ENCODE measurements at regions not wholly inside any gene's neighbourhood (a gene's known extent, or its start where the extent isn't known, plus 50 kb on each side); places are given as distances from the start of the nearest gene placed in this dataset.
"Not testable (repeated sequence)": the region's sequence is repeated elsewhere in the genome, so short reads cannot be mapped to it uniquely, and the experiment has no call there.

- DNase-seq (ENCODE audit: low read depth in 4 of 4, low spot score in 1 of 4): no peak
Measured at GRCh38 chr21:25170681-25171080, 436.6 kb downstream of the MRPL39 start.

DNA sequence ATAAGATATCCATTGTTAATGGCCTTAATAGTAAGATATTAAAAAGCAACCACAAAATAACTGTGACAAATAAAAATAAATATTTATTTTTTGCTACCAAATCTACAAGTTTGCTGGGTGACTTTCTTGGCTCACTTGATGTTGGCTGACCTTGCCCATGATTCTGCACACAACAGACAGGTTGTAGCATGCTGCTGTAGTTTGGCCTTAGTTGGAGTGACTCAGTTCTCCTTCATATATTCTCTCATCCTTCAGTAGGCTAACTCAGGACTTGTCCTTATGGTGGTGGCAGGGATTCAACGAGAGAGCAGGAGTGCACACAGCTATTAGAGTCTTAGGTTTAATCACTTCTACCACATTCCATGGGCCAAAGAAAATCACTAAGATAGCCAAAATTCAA, 437.9 kb downstream of the MRPL39 start:
- no peak for DNase-seq (ENCODE audit: low read depth in 4 of 4, low spot score in 1 of 4)

- DNase-seq (ENCODE audit: low read depth in 4 of 4, low spot score in 1 of 4): not testable (repeated sequence)
Measured at GRCh38 chr21:25166904-25167303, 440.4 kb downstream of the MRPL39 start.

DNA sequence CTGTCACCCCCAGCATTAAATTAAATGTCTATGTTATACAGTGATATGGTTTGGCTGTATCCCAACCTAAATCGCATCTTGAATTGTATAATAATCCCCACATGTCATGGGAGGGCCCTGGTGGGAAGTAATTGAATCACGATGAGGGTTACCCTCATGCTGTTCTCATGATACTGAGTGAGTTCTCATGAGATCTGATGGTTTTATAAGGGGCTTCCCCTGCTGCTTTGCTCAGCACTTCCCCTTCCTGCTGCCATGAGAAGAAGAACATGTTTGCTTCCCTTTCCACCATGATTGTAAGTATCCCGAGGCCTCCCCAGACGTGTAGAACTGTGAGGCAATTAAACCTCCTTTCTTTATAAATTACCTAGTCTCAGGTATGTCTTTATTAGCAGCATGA, 445.7 kb downstream of the MRPL39 start:
- DNase-seq (ENCODE audit: low read depth in 4 of 4, low spot score in 1 of 4): no peak

- not testable (repeated sequence) for DNase-seq (ENCODE audit: low read depth in 4 of 4, low spot score in 1 of 4)
Measured at GRCh38 chr21:25155020-25155419, 452.3 kb downstream of the MRPL39 start.

DNA sequence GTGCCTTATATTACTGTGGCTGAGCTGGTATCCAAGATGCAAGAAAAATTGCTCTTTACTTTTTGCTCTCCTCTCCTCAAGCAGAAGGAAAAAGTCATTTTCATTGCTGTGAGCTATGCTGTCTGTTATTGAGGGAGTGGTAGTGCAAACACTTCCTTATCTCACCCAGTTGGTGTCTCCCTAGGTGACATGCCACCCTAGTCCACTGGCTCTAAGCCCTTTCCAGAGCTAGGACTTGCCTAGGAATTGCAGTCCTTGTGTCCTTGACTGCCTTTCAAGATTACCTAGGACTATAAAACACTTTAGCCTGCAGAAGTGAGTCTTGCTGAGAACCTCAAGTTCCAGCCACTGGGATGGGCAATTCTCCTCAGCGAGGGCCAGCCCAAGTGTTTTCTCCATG, 458.3 kb downstream of the MRPL39 start:
- DNase-seq (ENCODE audit: low read depth in 4 of 4, low spot score in 1 of 4): no peak

GRCh38 chr21:25139414-25139813, 467.9 kb downstream of the MRPL39 start:
- DNase-seq (ENCODE audit: low read depth in 4 of 4, low spot score in 1 of 4): no peak

DNA sequence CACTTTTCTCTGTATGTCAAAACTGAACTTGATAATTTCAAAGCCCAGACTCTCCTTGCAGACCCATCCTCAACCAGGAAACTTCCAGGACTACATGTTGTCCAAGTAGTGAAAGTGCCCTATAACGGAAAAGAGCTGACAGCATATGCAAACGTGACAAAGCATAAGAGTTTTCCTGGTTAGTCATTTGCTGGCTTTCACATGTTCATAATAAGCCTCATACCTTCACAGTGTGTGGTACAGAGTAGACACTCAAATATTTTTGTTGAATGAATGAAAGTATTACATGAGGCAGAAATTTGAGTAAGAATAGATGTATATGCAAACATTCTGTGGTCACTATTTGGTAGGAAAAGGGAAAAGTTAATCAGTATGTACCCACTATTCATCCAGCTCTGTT, 473.3 kb downstream of the MRPL39 start:
- no peak for DNase-seq (ENCODE audit: low read depth in 4 of 4, low spot score in 1 of 4)

DNA sequence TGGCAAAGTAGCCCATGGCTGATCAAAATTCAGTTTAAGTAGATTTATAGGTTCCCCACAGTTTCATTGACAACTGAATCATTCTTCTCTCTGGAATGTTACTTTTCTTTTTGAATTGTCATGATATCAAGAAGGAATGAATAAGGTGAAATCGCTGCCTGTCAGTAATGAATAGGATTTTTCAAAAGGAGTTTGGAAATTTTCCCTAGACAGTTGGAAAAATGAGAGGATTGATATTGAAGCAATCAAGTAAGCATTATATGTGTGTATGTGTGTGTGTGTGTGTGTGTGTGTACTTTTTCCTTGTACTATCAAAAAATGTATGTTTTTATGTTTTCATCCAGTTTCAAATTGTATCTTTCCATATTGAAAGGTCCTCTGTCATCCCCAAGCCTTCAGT, 479.5 kb downstream of the MRPL39 start:
- no peak for DNase-seq (ENCODE audit: low read depth in 4 of 4, low spot score in 1 of 4)

DNA sequence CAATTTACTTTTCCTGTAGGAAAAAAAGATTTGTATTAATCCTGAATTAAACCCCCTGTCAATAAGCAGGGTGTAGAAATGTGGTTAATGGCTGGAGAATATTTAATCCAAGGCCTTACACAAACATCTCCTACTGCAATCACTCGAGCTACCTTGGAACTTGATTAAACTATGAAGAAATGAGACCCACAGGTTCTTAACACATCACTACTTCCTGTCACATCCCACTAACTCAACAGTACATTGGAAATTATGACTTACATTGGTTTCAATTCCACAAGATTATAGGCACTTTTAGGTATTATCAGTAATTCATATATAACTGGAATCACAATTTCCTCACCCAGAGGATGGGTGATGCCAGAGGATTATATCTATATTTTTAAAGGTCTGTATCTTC, 480.3 kb downstream of the MRPL39 start:
- no peak for DNase-seq (ENCODE audit: low read depth in 4 of 4, low spot score in 1 of 4)

GRCh38 chr21:25126564-25126963, 480.7 kb downstream of the MRPL39 start:
- no peak for DNase-seq (ENCODE audit: low read depth in 4 of 4, low spot score in 1 of 4)

GRCh38 chr21:25118648-25119047, 488.6 kb downstream of the MRPL39 start:
- no peak for DNase-seq (ENCODE audit: low read depth in 4 of 4, low spot score in 1 of 4)

DNA sequence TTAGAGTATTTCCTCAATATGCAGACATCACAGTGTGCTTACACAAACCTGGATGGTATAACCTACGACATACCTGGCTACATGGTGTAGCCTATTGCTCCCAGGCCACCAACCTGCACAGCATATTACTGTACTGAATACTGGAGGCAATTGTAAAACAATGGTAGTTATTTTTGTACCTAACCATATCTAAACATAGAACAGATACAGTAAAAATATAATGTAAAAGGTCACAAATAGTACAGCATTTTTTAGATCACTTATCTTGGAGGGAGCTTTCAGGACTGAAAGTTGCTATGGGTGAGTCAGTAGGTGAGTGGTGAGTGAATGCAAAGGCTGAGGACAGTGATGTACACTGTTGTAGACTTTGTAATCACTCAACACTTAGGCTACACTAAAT, 492.3 kb downstream of the MRPL39 start:
- no peak for DNase-seq (ENCODE audit: low read depth in 4 of 4, low spot score in 1 of 4)

GRCh38 chr21:25107708-25108107, 499.6 kb downstream of the MRPL39 start:
- no peak for DNase-seq (ENCODE audit: low read depth in 4 of 4, low spot score in 1 of 4)

- DNase-seq (ENCODE audit: low read depth in 4 of 4, low spot score in 1 of 4): no peak
Measured at GRCh38 chr21:25103500-25104207, 503.6 kb downstream of the MRPL39 start.

DNA sequence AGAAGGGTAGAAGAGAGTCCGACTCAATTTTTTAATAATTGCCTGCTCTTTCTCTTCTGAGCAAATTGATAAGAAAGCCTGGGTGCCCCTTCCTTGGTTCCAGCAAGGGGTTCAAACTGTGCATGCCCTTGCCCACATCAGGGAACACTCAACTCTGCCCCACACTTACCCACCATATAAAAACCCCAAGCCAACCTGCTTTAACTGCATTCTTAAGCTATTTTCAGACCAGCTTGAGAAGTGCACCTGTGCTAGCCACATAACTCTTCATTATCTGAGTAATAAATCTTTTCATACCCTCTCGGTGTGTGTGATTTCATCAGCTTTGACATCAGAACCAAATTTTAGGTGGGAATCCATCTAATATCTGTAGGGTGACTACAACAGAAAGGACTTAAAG, 509.6 kb downstream of the MRPL39 start:
- DNase-seq (ENCODE audit: low read depth in 4 of 4, low spot score in 1 of 4): no peak

DNA sequence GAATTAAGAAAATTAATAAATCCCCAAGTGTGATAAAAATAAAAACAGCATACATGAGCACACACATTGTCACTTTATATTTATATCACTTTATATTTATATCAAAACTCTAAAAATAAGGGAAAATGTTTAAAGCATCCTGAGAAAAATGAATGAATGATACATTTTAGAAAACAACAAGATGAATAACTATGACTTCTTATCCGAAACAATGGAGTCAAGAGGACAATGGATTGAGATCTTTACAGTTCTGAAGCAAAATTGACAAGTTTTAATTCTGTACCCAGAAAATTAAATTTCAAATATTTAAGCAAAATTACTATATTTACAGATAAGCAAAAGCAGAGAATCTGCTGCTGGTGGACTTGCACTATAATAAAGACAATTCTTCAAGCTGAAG, 512.6 kb downstream of the MRPL39 start:
- no peak for DNase-seq (ENCODE audit: low read depth in 4 of 4, low spot score in 1 of 4)

DNA sequence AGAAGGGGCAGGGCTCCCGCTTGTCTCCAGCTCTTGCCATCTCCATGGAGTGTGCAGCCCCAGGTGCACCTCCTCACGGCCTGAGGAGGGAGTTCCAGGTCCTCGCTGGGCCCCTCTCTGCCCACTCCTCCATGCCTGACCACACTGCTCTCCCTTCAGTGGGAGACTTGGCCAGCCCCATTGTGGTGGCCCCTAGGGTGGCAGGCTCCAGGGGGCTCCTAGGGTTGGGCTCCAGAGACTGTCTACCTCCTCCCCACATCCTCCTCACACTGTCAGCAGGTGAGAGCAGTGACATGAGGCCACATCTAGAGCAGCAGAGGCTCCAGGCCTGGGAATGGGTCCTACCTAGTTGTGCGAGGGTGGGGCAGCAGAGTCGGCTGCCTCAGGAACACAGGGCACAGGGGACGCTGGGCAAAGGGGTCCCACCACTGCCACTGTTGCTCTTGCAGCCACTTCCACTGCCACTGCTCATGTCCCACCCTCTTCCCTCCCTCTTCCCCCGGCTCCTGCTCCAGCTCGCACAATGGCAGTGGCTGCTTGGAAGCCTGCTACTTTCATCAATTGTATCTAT, 514.8 kb downstream of the MRPL39 start:
- no peak for DNase-seq (ENCODE audit: low read depth in 4 of 4, low spot score in 1 of 4)

DNA sequence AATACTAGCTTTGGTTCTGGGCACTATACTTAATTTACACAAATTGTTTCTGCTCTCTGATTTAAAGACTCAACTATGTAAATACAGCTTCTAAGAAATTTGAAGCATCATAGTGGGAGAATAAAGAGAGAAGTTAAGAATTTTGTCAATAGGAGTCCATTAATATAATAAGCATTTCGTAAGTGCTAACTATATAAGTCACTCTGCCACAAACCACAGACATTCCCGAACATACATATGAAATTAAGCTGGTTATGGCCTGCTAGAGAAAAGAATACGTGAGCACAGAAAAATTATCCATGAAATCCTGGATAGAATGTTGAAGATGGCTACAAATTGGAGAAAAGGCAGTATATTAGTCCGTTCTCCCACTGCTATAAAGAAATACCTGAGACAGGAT, 526.2 kb downstream of the MRPL39 start:
- no peak for DNase-seq (ENCODE audit: low read depth in 4 of 4, low spot score in 1 of 4)

- no peak for DNase-seq (ENCODE audit: low read depth in 4 of 4, low spot score in 1 of 4)
Measured at GRCh38 chr21:25080661-25081060, 526.6 kb downstream of the MRPL39 start.

DNA sequence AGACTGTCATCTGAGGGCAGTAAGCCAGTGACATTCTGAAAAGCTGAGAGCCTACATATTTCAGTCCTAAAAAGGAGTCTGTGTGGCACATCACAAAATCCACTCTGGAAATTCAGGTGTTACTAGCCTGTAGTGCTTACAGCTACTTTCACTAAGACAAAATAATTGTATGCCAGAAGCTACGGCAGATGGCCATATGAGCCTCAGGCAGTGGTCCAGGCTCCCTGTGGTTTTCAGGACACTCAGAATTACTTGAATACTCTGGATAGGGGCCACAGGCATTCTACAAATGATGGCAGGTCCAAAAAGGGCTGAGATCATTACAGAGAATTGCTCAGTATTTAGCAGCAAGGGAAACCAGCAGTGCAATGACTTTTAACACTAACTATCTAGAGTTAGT, 527.1 kb downstream of the MRPL39 start:
- no peak for DNase-seq (ENCODE audit: low read depth in 4 of 4, low spot score in 1 of 4)

- no peak for DNase-seq (ENCODE audit: low read depth in 4 of 4, low spot score in 1 of 4)
Measured at GRCh38 chr21:25079053-25079452, 528.2 kb downstream of the MRPL39 start.

DNA sequence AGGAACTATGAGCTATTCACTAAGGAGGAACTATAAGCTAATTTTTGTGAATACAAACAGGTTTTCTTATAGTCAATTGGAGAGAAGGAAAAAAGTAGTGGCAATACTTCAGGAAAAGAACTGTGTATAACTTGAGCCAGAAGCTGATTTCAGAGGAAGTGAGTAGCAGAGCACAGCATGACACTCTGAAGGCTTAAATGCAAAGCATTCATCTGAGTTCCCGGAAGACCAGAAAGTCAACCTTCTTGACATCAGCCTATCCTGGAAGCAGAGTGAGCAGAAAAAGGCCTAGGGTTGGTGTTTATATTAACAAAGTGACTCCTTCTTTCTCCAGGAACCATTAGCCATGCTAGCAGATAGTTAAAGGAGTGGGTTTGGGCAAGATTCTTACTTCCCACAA, 545.2 kb downstream of the MRPL39 start:
- DNase-seq (ENCODE audit: low read depth in 4 of 4, low spot score in 1 of 4): no peak
